B cell (primary cell): ENCODE measurements at regions not wholly inside any gene's neighbourhood (a gene's known extent, or its start where the extent isn't known, plus 50 kb on each side); places are given as distances from the start of the nearest gene placed in this dataset.

ENCODE experiments used
- ATAC-seq: fragments of 200-7000 bp; cut with Tn5 transposase; one replicate; pipeline ENCODE4 v1.10.0; 2021; ENCODE audit warnings: low read depth, mild to moderate bottlenecking, moderate number of reproducible peaks, moderate library complexity
- CTCF ChIA-PET: fragments of 350-600 bp; sonication (Branson Sonifier 250); formaldehyde crosslinking; loops from one replicate; lab custom pipeline; 2021; ENCODE audit warnings: antibody characterized with exemption, inconsistent platforms; lab: Charles Lee
- POLR2A ChIA-PET: fragments of 350-600 bp; sonication (Branson Sonifier 250); formaldehyde crosslinking; loops from one replicate; lab custom pipeline; 2021; ENCODE audit warnings: antibody characterized with exemption; lab: Charles Lee
- DNase-seq: peaks from one replicate; pipeline ENCODE4 v3.0.0; 2013
- H2AFZ ChIP-seq: 2 replicates; pipeline ENCODE4 v1.6.1; 2012; ENCODE audit warnings: mild to moderate bottlenecking, low read depth, low read length; ENCODE audit not compliant: insufficient read depth, poor library complexity, severe bottlenecking
- H3K27ac ChIP-seq, 2 donors: 1 replicate in 1 of 2; 2 replicates in 1 of 2; pipeline ENCODE4 v1.5.1; 2012 to 2013; ENCODE audit warnings: low read length in 2 of 2, mild to moderate bottlenecking in 2 of 2, moderate library complexity in 1 of 2
- H3K27me3 ChIP-seq, 4 experiments: fragments of 200-600 bp in 1 of 4; sonication (generic) in 1 of 4; replicated peaks in 1 of 4; 1 replicate in 2 of 4; 2 replicates in 2 of 4; pipeline versions ENCODE4 v1.6.1 to v1.7.0; 2013 to 2016; ENCODE audit warnings: low read length in 3 of 4, mild to moderate bottlenecking in 2 of 4, mixed read lengths in 1 of 4, moderate library complexity in 1 of 4; ENCODE audit not compliant: insufficient read depth in 4 of 4, control insufficient read depth in 3 of 4; ENCODE audit errors: control extremely low read depth in 1 of 4
- H3K36me3 ChIP-seq, 2 experiments: replicated peaks in 1 of 2; 1 replicate in 1 of 2; 2 replicates in 1 of 2; pipeline versions ENCODE4 v1.6.1 to v1.7.1; 2013; ENCODE audit warnings: low read length in 1 of 2; ENCODE audit not compliant: insufficient read depth in 2 of 2, control insufficient read depth in 1 of 2; ENCODE audit errors: control extremely low read depth in 1 of 2, extremely low read depth in 1 of 2
- H3K4me1 ChIP-seq, 2 donors: fragments of 200-600 bp in 1 of 2; sonication (generic) in 1 of 2; 1 replicate in 1 of 2; 2 replicates in 1 of 2; pipeline versions ENCODE4 v1.5.1 to v1.6.1; 2013 to 2017; ENCODE audit warnings: low read length in 2 of 2; ENCODE audit not compliant: control insufficient read depth in 2 of 2, insufficient read depth in 2 of 2
- H3K4me2 ChIP-seq: replicated peaks from 2 replicates; pipeline ENCODE3; 2012; ENCODE audit warnings: mild to moderate bottlenecking, low read depth, low read length; ENCODE audit not compliant: poor library complexity, severe bottlenecking
- H3K4me3 ChIP-seq, 5 experiments: fragments of 200-600 bp in 1 of 5; sonication (generic) in 1 of 5; 1 replicate in 3 of 5; 2 replicates in 2 of 5; pipeline versions ENCODE4 v1.5.1 to v1.7.0; 2011 to 2016; ENCODE audit warnings: low read length in 4 of 5, mild to moderate bottlenecking in 4 of 5, low read depth in 2 of 5, control low read depth in 1 of 5, moderate library complexity in 1 of 5; ENCODE audit not compliant: insufficient read depth in 1 of 5; ENCODE audit errors: control extremely low read depth in 1 of 5, extremely low read depth in 1 of 5
- H3K79me2 ChIP-seq: fragments of 200-600 bp; sonication (generic); one replicate; pipeline ENCODE4 v1.6.0; 2016; ENCODE audit warnings: low read length; ENCODE audit not compliant: control insufficient read depth, insufficient read depth
- H3K9ac ChIP-seq: fragments of 200-600 bp; sonication (generic); 2 replicates; pipeline ENCODE4 v1.6.1; 2017; ENCODE audit warnings: mild to moderate bottlenecking, low read length, moderate library complexity
- H3K9me3 ChIP-seq, 3 donors: one replicate each; pipeline versions ENCODE4 v1.6.1 to v1.7.1; 2013; ENCODE audit warnings: low read length in 2 of 3; ENCODE audit not compliant: control insufficient read depth in 2 of 3, insufficient read depth in 1 of 3; ENCODE audit errors: control extremely low read depth in 1 of 3
- H4K20me1 ChIP-seq: 2 replicates; pipeline ENCODE4 v1.6.0; 2012; ENCODE audit warnings: mild to moderate bottlenecking, low read length; ENCODE audit not compliant: insufficient read depth, control insufficient read depth, poor library complexity, severe bottlenecking
- H3K27ac Mint-ChIP-seq: one replicate; pipeline ENCODE4 v1.8.0; 2021; ENCODE audit warnings: mixed read lengths
- H3K27me3 Mint-ChIP-seq: one replicate; pipeline ENCODE4 v1.8.0; 2021; ENCODE audit warnings: mixed read lengths
- H3K4me1 Mint-ChIP-seq: one replicate; pipeline ENCODE4 v1.8.0; 2021; ENCODE audit warnings: mixed read lengths
- H3K4me3 Mint-ChIP-seq: one replicate; pipeline ENCODE4 v1.8.0; 2021; ENCODE audit warnings: mixed read lengths
- H3K9me3 Mint-ChIP-seq: one replicate; pipeline ENCODE4 v1.8.0; 2022; ENCODE audit warnings: mixed read lengths; ENCODE audit not compliant: insufficient read depth
- EZH2 ChIP-seq: IDR thresholded peaks from 2 replicates; pipeline ENCODE4 v1.6.1; 2012; ENCODE audit warnings: borderline replicate concordance, low read depth, mild to moderate bottlenecking, moderate library complexity, low read length; ENCODE audit not compliant: insufficient read depth, poor library complexity, severe bottlenecking
- WGBS: methylation state at CpG from one replicate; pipeline ENCODE4 v1.1.5; 2013; ENCODE audit warnings: missing lambda C conversion rate; ENCODE audit not compliant: insufficient coverage; 5-methylcytosine and 5-hydroxymethylcytosine counted together
- intact Hi-C: fragments of 100-400 bp; cut with micrococcal nuclease; formaldehyde crosslinking; loops from one replicate; pipeline ENCODE4 v1.10.0; 2022
- TF ChIP-seq, protein P1 (sequence below): fragments of 200-600 bp; IDR thresholded peaks from one replicate; pipeline ENCODE4 v1.8.0; 2022; ENCODE audit warnings: antibody characterized with exemption, mild to moderate bottlenecking

DNA sequence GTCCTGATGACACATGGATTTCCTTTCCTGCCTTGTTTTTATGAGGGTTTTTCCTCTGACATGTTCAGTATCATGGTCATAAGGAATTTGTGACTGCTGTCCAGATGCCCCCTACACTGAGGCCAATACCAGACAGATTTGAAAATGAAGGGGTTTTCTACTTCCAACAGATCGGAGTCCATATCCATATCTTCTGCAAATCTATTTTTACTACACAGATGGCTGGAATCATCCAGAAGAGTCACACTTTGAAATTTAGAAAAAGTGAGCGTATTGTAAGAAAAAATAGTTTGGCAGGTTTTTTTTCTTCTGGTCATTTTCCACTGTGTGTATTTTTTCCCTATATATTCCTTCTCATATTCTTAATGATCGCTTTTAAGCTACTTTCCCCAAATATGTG is 197.5 kb upstream of the LRRC3B start:
- no peaks in the 10 kb centered on the region for H3K4me1 Mint-ChIP-seq
- WGBS: no CpG with 5 or more reads among the region's 3 CpGs
- H3K27me3 ChIP-seq: no peaks in the 10 kb centered on the region
- no peak for ATAC-seq
- DNase-seq: no peak
- no peak overlapping the region for H3K27ac Mint-ChIP-seq
- no peaks in the 10 kb centered on the region for H3K79me2 ChIP-seq
- no peak overlapping the region for H3K4me3 Mint-ChIP-seq
- H4K20me1 ChIP-seq: no peaks in the 10 kb centered on the region
- H3K9me3 Mint-ChIP-seq: peaks cover 3% of the 10 kb centered on the region
- H3K27ac ChIP-seq: no peak overlapping the region
- no peaks in the 10 kb centered on the region for H3K36me3 ChIP-seq
- no peak overlapping the region for H3K4me3 ChIP-seq
- H3K4me2 ChIP-seq: no peak overlapping the region
- no peak for TF ChIP-seq EZH2
- TF ChIP-seq, protein P1, sequence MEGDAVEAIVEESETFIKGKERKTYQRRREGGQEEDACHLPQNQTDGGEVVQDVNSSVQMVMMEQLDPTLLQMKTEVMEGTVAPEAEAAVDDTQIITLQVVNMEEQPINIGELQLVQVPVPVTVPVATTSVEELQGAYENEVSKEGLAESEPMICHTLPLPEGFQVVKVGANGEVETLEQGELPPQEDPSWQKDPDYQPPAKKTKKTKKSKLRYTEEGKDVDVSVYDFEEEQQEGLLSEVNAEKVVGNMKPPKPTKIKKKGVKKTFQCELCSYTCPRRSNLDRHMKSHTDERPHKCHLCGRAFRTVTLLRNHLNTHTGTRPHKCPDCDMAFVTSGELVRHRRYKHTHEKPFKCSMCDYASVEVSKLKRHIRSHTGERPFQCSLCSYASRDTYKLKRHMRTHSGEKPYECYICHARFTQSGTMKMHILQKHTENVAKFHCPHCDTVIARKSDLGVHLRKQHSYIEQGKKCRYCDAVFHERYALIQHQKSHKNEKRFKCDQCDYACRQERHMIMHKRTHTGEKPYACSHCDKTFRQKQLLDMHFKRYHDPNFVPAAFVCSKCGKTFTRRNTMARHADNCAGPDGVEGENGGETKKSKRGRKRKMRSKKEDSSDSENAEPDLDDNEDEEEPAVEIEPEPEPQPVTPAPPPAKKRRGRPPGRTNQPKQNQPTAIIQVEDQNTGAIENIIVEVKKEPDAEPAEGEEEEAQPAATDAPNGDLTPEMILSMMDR: no peak
- H3K9ac ChIP-seq: no peak overlapping the region
- intact Hi-C loops: no loop called here
- H3K9me3 ChIP-seq: no peaks in the 10 kb centered on the region
- ChIA-PET POLR2A (no interaction called here), CTCF (no interaction called here)
- no peaks in the 10 kb centered on the region for H3K4me1 ChIP-seq
- no peak overlapping the region for H2AFZ ChIP-seq
- H3K27me3 Mint-ChIP-seq: no peaks in the 10 kb centered on the region

DNA sequence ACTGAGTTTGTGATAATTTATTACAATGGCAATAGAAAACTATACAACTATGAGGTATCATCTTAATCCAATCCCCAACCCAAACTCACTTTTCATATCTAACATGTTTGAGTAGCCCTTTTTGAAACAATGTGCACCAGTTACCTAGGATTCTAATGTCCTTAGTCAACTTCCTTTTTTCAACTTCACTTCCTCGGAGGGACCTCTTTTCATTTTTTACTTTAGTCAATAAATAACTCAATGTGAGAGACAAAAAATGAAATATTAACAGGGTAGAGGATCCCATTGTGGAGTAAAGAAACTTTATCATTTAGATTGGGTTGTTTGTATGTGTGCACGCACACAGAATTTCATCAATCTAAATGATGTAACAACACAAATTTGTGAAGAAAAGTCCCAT is 193.6 kb upstream of the LRRC3B start:
- no peak for TF ChIP-seq EZH2
- TF ChIP-seq, protein P1: no peak
- no peak overlapping the region for H3K9ac ChIP-seq
- no peak for DNase-seq
- H2AFZ ChIP-seq: no peak overlapping the region
- Mint-ChIP-seq H3K9me3 (peaks cover 2% of the 10 kb centered on the region), H3K27ac (no peak overlapping the region), H3K27me3 (no peaks in the 10 kb centered on the region), H3K4me1 (no peaks in the 10 kb centered on the region), H3K4me3 (no peak overlapping the region)
- H3K9me3 ChIP-seq: no peaks in the 10 kb centered on the region
- H3K4me3 ChIP-seq: no peak overlapping the region
- ATAC-seq: no peak
- ChIA-PET POLR2A (no interaction called here), CTCF (no interaction called here)
- H4K20me1 ChIP-seq: no peaks in the 10 kb centered on the region
- no peaks in the 10 kb centered on the region for H3K79me2 ChIP-seq
- no peaks in the 10 kb centered on the region for H3K4me1 ChIP-seq
- H3K36me3 ChIP-seq: no peaks in the 10 kb centered on the region
- no CpG with 5 or more reads among the region's 2 CpGs for WGBS
- no peak overlapping the region for H3K27ac ChIP-seq
- no peaks in the 10 kb centered on the region for H3K27me3 ChIP-seq
- no peak overlapping the region for H3K4me2 ChIP-seq
- intact Hi-C loops: no loop called here
